Mucosa of descending colon (tissue), 3 donors: ENCODE measurements at regions not wholly inside any gene's neighbourhood (a gene's known extent, or its start where the extent isn't known, plus 50 kb on each side); places are given as distances from the start of the nearest gene placed in this dataset.

Experiments
- ATAC-seq: fragments of 200-7000 bp; cut with Tn5 transposase; one replicate; pipeline ENCODE4 v1.9.1; 2020; ENCODE audit warnings: mild to moderate bottlenecking, moderate library complexity
- DNase-seq, 3 donors: peaks; one replicate each; pipeline ENCODE4 v3.0.0-alpha.2; 2020
- H3K36me3 ChIP-seq: fragments of 200-600 bp; one replicate; pipeline ENCODE4 v1.8.0; 2021; ENCODE audit warnings: low read depth, mild to moderate bottlenecking
- H3K4me1 ChIP-seq: fragments of 200-600 bp; one replicate; pipeline ENCODE4 v1.8.0; 2021; ENCODE audit warnings: low read depth, mild to moderate bottlenecking
- H3K4me3 ChIP-seq: fragments of 200-600 bp; one replicate; pipeline ENCODE4 v1.8.0; 2021; ENCODE audit warnings: mild to moderate bottlenecking
- H3K9me3 ChIP-seq: fragments of 200-600 bp; one replicate; pipeline ENCODE4 v1.8.0; 2021; ENCODE audit warnings: mild to moderate bottlenecking
- CTCF ChIP-seq: fragments of 200-600 bp; IDR thresholded peaks from one replicate; pipeline ENCODE4 v1.8.0; 2022; ENCODE audit warnings: antibody characterized with exemption, mild to moderate bottlenecking
- intact Hi-C, 2 donors: fragments of 100-400 bp; cut with DNase I in 1 of 2; cut with micrococcal nuclease in 1 of 2; formaldehyde crosslinking; loops; one replicate each; pipeline versions ENCODE4 v1.11.0 to v1.11.1; 2022; cut with DNase I, micrococcal nuclease
- donor health status: DM: no; HTN: no; CAD: no; lungs with moderate emphysema.
- donor health status: DM: no; HTN: no; CAD: no.
- donor health status: DM: no; HTN: yes; CAD: no.

DNA sequence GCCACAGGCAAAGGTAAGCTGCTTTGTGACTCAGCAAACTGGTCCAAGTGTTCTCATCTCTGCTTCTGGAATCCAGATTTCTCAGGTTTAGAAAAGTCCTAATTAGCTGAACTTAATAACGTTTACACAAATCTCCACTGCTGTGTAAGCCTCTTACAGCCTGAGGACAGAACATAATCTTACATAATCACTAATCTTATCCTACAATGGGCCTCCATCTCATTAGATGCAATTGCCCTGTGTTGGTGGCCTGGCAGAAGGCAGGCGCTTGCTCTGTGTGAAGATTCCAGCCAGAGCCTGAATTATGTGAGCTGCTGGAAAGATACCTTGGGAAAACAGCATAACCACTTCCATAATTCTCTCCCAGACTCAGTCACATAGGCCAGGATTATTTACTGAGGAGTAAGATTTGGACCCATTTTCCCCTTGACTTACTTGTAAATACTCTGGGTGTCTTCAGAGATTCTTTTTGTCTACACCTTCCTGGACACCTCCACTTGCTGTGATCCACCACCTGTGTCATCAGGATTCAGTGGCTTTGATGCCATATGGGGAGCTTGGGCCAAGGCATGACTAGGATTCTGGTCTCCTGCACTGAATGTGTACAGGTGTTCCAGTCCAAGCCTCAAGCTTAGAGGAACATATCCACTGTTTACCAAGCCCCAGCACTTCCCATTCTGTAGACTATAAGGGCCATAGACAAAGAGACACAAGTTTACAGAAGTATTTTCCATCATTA, 104.4 kb downstream of the C6orf118 start:
- intact Hi-C loops: no loop called here
- H3K4me3 ChIP-seq: no peak overlapping the region
- ATAC-seq (no peak), DNase-seq (no peak)
- TF ChIP-seq CTCF: no peak
- H3K9me3 ChIP-seq: peaks cover 32% of the 10 kb centered on the region
- H3K36me3 ChIP-seq: no peaks in the 10 kb centered on the region
- H3K4me1 ChIP-seq: no peaks in the 10 kb centered on the region

- peaks cover 38% of the 10 kb centered on the region for H3K9me3 ChIP-seq
- ATAC-seq: no peak
- no peaks in the 10 kb centered on the region for H3K4me1 ChIP-seq
- no peak overlapping the region for H3K4me3 ChIP-seq
- TF ChIP-seq CTCF: no peak
- H3K36me3 ChIP-seq: no peaks in the 10 kb centered on the region
- intact Hi-C loops: no loop called here
- DNase-seq: no peak
These were observed 109.2 kb downstream of the C6orf118 start for GRCh38 chr6:165200178-165200577.

DNA sequence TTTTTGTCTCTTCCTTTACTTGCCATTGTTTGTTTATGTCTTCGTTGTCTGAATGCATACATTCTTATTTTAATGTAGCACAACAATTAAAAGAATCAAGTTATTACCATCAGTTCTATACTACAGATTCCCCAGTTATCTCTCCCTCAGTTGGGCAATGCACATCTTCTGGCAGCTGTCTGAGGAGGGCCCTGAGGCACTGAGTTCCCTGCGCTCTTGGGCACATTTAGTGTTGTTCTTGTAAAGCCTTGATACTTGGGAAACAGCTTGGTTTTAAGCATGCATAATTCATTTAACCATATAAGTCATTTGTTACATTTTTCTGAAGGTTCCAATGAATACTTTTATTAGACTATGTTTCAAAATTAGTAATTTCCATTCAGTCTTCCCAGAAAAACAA, 117.9 kb downstream of the C6orf118 start:
- H3K36me3 ChIP-seq: no peaks in the 10 kb centered on the region
- DNase-seq: no peak
- no peak overlapping the region for H3K4me3 ChIP-seq
- no peak for TF ChIP-seq CTCF
- intact Hi-C loops: no loop called here
- H3K4me1 ChIP-seq: no peaks in the 10 kb centered on the region
- H3K9me3 ChIP-seq: peaks cover 48% of the 10 kb centered on the region
- no peak for ATAC-seq

GRCh38 chr6:165186441-165187205, 122.8 kb downstream of the C6orf118 start:
- intact Hi-C loops: no loop called here
- H3K9me3 ChIP-seq: peaks cover 29% of the 10 kb centered on the region

DNA sequence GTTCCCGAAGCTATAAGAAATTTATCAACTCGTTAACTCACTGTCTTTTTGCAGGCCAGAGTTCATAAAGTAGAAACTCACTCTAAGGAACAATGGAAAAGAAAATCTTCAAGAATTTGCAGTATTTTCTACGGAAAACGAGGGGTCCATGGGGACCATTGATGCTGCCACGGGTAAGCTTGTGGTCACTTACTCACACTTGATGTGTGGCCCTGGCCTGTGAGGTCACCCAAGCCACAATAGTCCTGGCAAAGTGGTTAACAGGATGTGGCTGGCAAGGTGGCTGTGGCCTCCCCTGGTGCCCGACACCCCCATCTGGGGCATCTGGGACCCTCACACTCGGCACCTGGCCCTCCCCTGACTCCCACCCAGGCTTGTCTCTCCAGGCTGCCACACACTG, 123.4 kb downstream of the C6orf118 start:
- no peaks in the 10 kb centered on the region for H3K36me3 ChIP-seq
- no peaks in the 10 kb centered on the region for H3K4me1 ChIP-seq
- ATAC-seq: no peak
- intact Hi-C loops: no loop called here
- H3K9me3 ChIP-seq: peaks cover 27% of the 10 kb centered on the region
- TF ChIP-seq CTCF: no peak
- DNase-seq: no peak
- H3K4me3 ChIP-seq: no peak overlapping the region

More at GRCh38 chr6:165186441-165187205, 122.8 kb downstream of the C6orf118 start:
- no peak for DNase-seq
- TF ChIP-seq CTCF: no peak
- no peak for ATAC-seq
- no peaks in the 10 kb centered on the region for H3K36me3 ChIP-seq
- H3K4me1 ChIP-seq: no peaks in the 10 kb centered on the region
- no peak overlapping the region for H3K4me3 ChIP-seq
